MM.1S (cell line): ENCODE measurements at regions not wholly inside any gene's neighbourhood (a gene's known extent, or its start where the extent isn't known, plus 50 kb on each side); places are given as distances from the start of the nearest gene placed in this dataset.

Experiments used
- EZH2phosphoT487 ChIP-seq: fragments of 300-600 bp; sonication (generic); IDR thresholded peaks from 2 replicates; pipeline ENCODE4 v1.6.1; 2018; ENCODE audit warnings: antibody characterized with exemption, low read length
- TF ChIP-seq, protein P1 (sequence below): fragments of 300-600 bp; sonication (generic); IDR thresholded peaks from 2 replicates; pipeline ENCODE4 v1.5.1; 2016; ENCODE audit warnings: antibody characterized with exemption, low read length, mixed read lengths

GRCh38 chr5:120304663-120305062 is 159.4 kb upstream of the PRR16 start:
- TF ChIP-seq, protein P1, sequence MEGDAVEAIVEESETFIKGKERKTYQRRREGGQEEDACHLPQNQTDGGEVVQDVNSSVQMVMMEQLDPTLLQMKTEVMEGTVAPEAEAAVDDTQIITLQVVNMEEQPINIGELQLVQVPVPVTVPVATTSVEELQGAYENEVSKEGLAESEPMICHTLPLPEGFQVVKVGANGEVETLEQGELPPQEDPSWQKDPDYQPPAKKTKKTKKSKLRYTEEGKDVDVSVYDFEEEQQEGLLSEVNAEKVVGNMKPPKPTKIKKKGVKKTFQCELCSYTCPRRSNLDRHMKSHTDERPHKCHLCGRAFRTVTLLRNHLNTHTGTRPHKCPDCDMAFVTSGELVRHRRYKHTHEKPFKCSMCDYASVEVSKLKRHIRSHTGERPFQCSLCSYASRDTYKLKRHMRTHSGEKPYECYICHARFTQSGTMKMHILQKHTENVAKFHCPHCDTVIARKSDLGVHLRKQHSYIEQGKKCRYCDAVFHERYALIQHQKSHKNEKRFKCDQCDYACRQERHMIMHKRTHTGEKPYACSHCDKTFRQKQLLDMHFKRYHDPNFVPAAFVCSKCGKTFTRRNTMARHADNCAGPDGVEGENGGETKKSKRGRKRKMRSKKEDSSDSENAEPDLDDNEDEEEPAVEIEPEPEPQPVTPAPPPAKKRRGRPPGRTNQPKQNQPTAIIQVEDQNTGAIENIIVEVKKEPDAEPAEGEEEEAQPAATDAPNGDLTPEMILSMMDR: no peak
- TF ChIP-seq EZH2phosphoT487: no peak
